ENCODE measurements at regions not wholly inside any gene's neighbourhood (a gene's known extent, or its start where the extent isn't known, plus 50 kb on each side); places are given as distances from the start of the nearest gene placed in this dataset.

- H4K5ac ChIP-seq (ENCODE audit: insufficient read length, low read depth, low read length), result no peak overlapping the region
- H3K14ac ChIP-seq (ENCODE audit: insufficient read depth, low read length), result no peak overlapping the region
- H4K20me1 ChIP-seq (ENCODE audit: control insufficient read depth, insufficient read depth, insufficient read length), result no peaks in the 10 kb centered on the region
- no peaks in the 10 kb centered on the region for H3K4me1 Mint-ChIP-seq
- no peak overlapping the region for H3K18ac ChIP-seq (ENCODE audit: insufficient read length, low read depth, low read length)
- H2BK15ac ChIP-seq (ENCODE audit: low read depth, low read length), result no peak overlapping the region
- H3K4me3 Mint-ChIP-seq, result no peak overlapping the region
- no peak overlapping the region for H2BK20ac ChIP-seq (ENCODE audit: low read depth, low read length, poor library complexity, severe bottlenecking)
- H3K23ac ChIP-seq (ENCODE audit: insufficient read length, low read depth, low read length), result no peak overlapping the region
- H3K56ac ChIP-seq (ENCODE audit: insufficient read length, low read depth, low read length), result no peak overlapping the region
- H4K91ac ChIP-seq (ENCODE audit: insufficient read length, low read depth, low read length), result no peak overlapping the region
- TF ChIP-seq CTCF (conservative IDR thresholded peaks at IDR 0.05), result no peak
- H3K27me3 ChIP-seq (ENCODE audit: insufficient read depth, low read length), result no peaks in the 10 kb centered on the region
- no peak overlapping the region for H2BK120ac ChIP-seq (ENCODE audit: low read depth, low read length, poor library complexity, severe bottlenecking)
- H3K36me3 Mint-ChIP-seq (ENCODE audit: insufficient read depth in 1 of 3, low read depth in 3 of 3), result no peaks in the 10 kb centered on the region
- no peak overlapping the region for H4K8ac ChIP-seq (replicated peaks; ENCODE audit: insufficient read length, low read depth, low read length)
- H3K79me2 ChIP-seq (ENCODE audit: insufficient read depth, low read length), result no peaks in the 10 kb centered on the region
- H3K9me3 ChIP-seq (ENCODE audit: control insufficient read depth, low read depth, low read length), result no peaks in the 10 kb centered on the region
- H2AFZ ChIP-seq (ENCODE audit: low read length), result no peak overlapping the region
- H3K27ac Mint-ChIP-seq, result no peak overlapping the region
- H3K4me1 ChIP-seq (ENCODE audit: insufficient read depth, low read length), result no peaks in the 10 kb centered on the region
- H3K4me2 ChIP-seq (ENCODE audit: insufficient read depth, insufficient read length, low read length), result no peak overlapping the region
- no peaks in the 10 kb centered on the region; the same call in 1 of the 2 replicates for H3K27me3 Mint-ChIP-seq (ENCODE audit: low read depth)
- H2BK12ac ChIP-seq (ENCODE audit: insufficient read length, low read depth, low read length), result no peak overlapping the region
- no peak overlapping the region for H3T11ph ChIP-seq (ENCODE audit: low read length)
- DNase-seq, result no peak
- H3K23me2 ChIP-seq (ENCODE audit: insufficient read length, low read depth, low read length, poor library complexity, severe bottlenecking), result no peaks in the 10 kb centered on the region
- H3K27ac ChIP-seq (ENCODE audit: insufficient read length, low read depth, low read length), result no peak overlapping the region
- H2AK5ac ChIP-seq (ENCODE audit: insufficient read length, low read length), result no peak overlapping the region
- H3K79me1 ChIP-seq (ENCODE audit: insufficient read depth, low read depth, low read length, poor library complexity, severe bottlenecking), result no peaks in the 10 kb centered on the region
- no peaks in the 10 kb centered on the region for H3K9me3 Mint-ChIP-seq
- H3K9ac ChIP-seq (ENCODE audit: extremely low read depth, insufficient read length, low read length), result no peak overlapping the region
- no peak overlapping the region for H2BK5ac ChIP-seq (ENCODE audit: insufficient read length, low read length)
- H3K4ac ChIP-seq (ENCODE audit: low read depth, low read length), result no peak overlapping the region
Observed at GRCh38 chr2:157948856-157949255, 72.7 kb upstream of the ACVR1 start.

Data from H9 (cell line).